ENCODE measurements at regions not wholly inside any gene's neighbourhood (a gene's known extent, or its start where the extent isn't known, plus 50 kb on each side); places are given as distances from the start of the nearest gene placed in this dataset.
A peak's percentile ranks its signal among the peaks of the same experiment; 100 is the strongest.

- DNase-seq = no peak
These were observed 50.3 kb upstream of the MACC1 start for GRCh38 chr7:20267482-20267881.

GRCh38 chr7:20268824-20269223, 51.6 kb upstream of the MACC1 start:
- no peak for DNase-seq

GRCh38 chr7:20269726-20270125, 52.5 kb upstream of the MACC1 start:
- DNase-seq = no peak

GRCh38 chr7:20270371-20270770, 53.2 kb upstream of the MACC1 start:
- DNase-seq = no peak

- no peak for DNase-seq
These were observed 53.7 kb upstream of the MACC1 start for GRCh38 chr7:20270867-20271266.

GRCh38 chr7:20275637-20276036, 55.1 kb upstream of the ITGB8 start:
- no peak for DNase-seq

- DNase-seq = peak; percentile 15
These were observed 53.8 kb upstream of the ITGB8 start for GRCh38 chr7:20276705-20277472.

- peak; percentile 23 for DNase-seq
These were observed 50.7 kb upstream of the ITGB8 start for GRCh38 chr7:20279979-20280378.

GRCh38 chr7:20280475-20281351, 50.0 kb upstream of the ITGB8 start:
- DNase-seq = peak; percentile 44

All from NCI-H82 (cell line).